DMS114 treated with DMSO at 0.1 percent for 48 hours (cell line): ENCODE measurements at regions not wholly inside any gene's neighbourhood (a gene's known extent, or its start where the extent isn't known, plus 50 kb on each side); places are given as distances from the start of the nearest gene placed in this dataset.

ENCODE experiments used
- DNase-seq: peaks from one replicate; lab custom pipeline; 2025; ENCODE audit not compliant: unreplicated experiment; lab: John Stamatoyannopoulos, UW

GRCh38 chr13:106998664-106999063 is 430.7 kb upstream of the ARGLU1 start:
- no peak for DNase-seq

GRCh38 chr13:106997696-106998095 is 429.8 kb upstream of the ARGLU1 start:
- no peak for DNase-seq

- DNase-seq, result no peak
Observed at GRCh38 chr13:106996867-106997618, 429.1 kb upstream of the ARGLU1 start.

GRCh38 chr13:106990594-106990993 is 422.7 kb upstream of the ARGLU1 start:
- no peak for DNase-seq

- DNase-seq, result no peak
Observed at GRCh38 chr13:106989876-106990275, 421.9 kb upstream of the ARGLU1 start.

- no peak for DNase-seq
Observed at GRCh38 chr13:106987427-106987785, 419.5 kb upstream of the ARGLU1 start.

GRCh38 chr13:106986687-106987426 is 418.9 kb upstream of the ARGLU1 start:
- no peak for DNase-seq

- no peak for DNase-seq
Observed at GRCh38 chr13:106986033-106986484, 418.1 kb upstream of the ARGLU1 start.

- no peak for DNase-seq
Observed at GRCh38 chr13:106985481-106985880, 417.5 kb upstream of the ARGLU1 start.

GRCh38 chr13:106981051-106981450 is 413.1 kb upstream of the ARGLU1 start:
- no peak for DNase-seq

- DNase-seq, result no peak
Observed at GRCh38 chr13:106967391-106967790, 399.5 kb upstream of the ARGLU1 start.

- DNase-seq, result no peak
Observed at GRCh38 chr13:106963151-106963550, 395.2 kb upstream of the ARGLU1 start.

- no peak for DNase-seq
Observed at GRCh38 chr13:106961651-106962050, 393.7 kb upstream of the ARGLU1 start.

GRCh38 chr13:106961216-106961615 is 393.3 kb upstream of the ARGLU1 start:
- no peak for DNase-seq

- no peak for DNase-seq
Observed at GRCh38 chr13:106958621-106959048, 390.7 kb upstream of the ARGLU1 start.

- no peak for DNase-seq
Observed at GRCh38 chr13:106942563-106942962, 374.6 kb upstream of the ARGLU1 start.

GRCh38 chr13:106941779-106942178 is 373.8 kb upstream of the ARGLU1 start:
- no peak for DNase-seq

- DNase-seq, result no peak
Observed at GRCh38 chr13:106927421-106927820, 359.5 kb upstream of the ARGLU1 start.

- no peak for DNase-seq
Observed at GRCh38 chr13:106922384-106922783, 354.4 kb upstream of the ARGLU1 start.

GRCh38 chr13:106919638-106920037 is 351.7 kb upstream of the ARGLU1 start:
- DNase-seq, result no peak

GRCh38 chr13:106919133-106919532 is 351.2 kb upstream of the ARGLU1 start:
- DNase-seq, result no peak

GRCh38 chr13:106918557-106918860 is 350.6 kb upstream of the ARGLU1 start:
- DNase-seq, result no peak
